GM19025 (cell line): ENCODE measurements at regions not wholly inside any gene's neighbourhood (a gene's known extent, or its start where the extent isn't known, plus 50 kb on each side); places are given as distances from the start of the nearest gene placed in this dataset.
"Not testable (repeated sequence)": the region's sequence is repeated elsewhere in the genome, so short reads cannot be mapped to it uniquely, and the experiment has no call there.

Experiments
- ATAC-seq: cut with Tn5 transposase; IDR thresholded peaks from one replicate; pipeline ENCODE4 v1.9.1; 2021; ENCODE audit warnings: mild to moderate bottlenecking, low read depth, moderate library complexity; ENCODE audit not compliant: unreplicated experiment

- ATAC-seq: no peak
Measured at GRCh38 chr3:110420158-110420641, 651.4 kb upstream of the NECTIN3 start.

- ATAC-seq: no peak
Measured at GRCh38 chr3:110423276-110423675, 648.3 kb upstream of the NECTIN3 start.

- ATAC-seq: no peak
Measured at GRCh38 chr3:110430146-110430545, 641.5 kb upstream of the NECTIN3 start.

GRCh38 chr3:110436209-110436608 lies 635.4 kb upstream of the NECTIN3 start:
- ATAC-seq: no peak

GRCh38 chr3:110440066-110440653 lies 631.5 kb upstream of the NECTIN3 start:
- ATAC-seq: not testable (repeated sequence)

GRCh38 chr3:110454066-110454465 lies 617.5 kb upstream of the NECTIN3 start:
- no peak for ATAC-seq

GRCh38 chr3:110456001-110456400 lies 615.6 kb upstream of the NECTIN3 start:
- ATAC-seq: no peak

- ATAC-seq: no peak
Measured at GRCh38 chr3:110456438-110457138, 615.0 kb upstream of the NECTIN3 start.

GRCh38 chr3:110457508-110457907 lies 614.1 kb upstream of the NECTIN3 start:
- no peak for ATAC-seq

GRCh38 chr3:110459021-110459420 lies 612.6 kb upstream of the NECTIN3 start:
- no peak for ATAC-seq

- ATAC-seq: no peak
Measured at GRCh38 chr3:110470310-110470709, 601.3 kb upstream of the NECTIN3 start.

GRCh38 chr3:110473405-110473804 lies 598.2 kb upstream of the NECTIN3 start:
- no peak for ATAC-seq

GRCh38 chr3:110474397-110474796 lies 597.2 kb upstream of the NECTIN3 start:
- ATAC-seq: no peak

GRCh38 chr3:110478377-110479054 lies 593.1 kb upstream of the NECTIN3 start:
- ATAC-seq: no peak

GRCh38 chr3:110479731-110480130 lies 591.9 kb upstream of the NECTIN3 start:
- no peak for ATAC-seq

- no peak for ATAC-seq
Measured at GRCh38 chr3:110485389-110485788, 586.2 kb upstream of the NECTIN3 start.

- ATAC-seq: no peak
Measured at GRCh38 chr3:110487840-110488239, 583.8 kb upstream of the NECTIN3 start.

GRCh38 chr3:110491413-110491812 lies 580.2 kb upstream of the NECTIN3 start:
- ATAC-seq: no peak

GRCh38 chr3:110492876-110493275 lies 578.7 kb upstream of the NECTIN3 start:
- ATAC-seq: no peak

GRCh38 chr3:110493438-110494092 lies 578.1 kb upstream of the NECTIN3 start:
- ATAC-seq: peak; percentile 62

GRCh38 chr3:110494093-110494490 lies 577.5 kb upstream of the NECTIN3 start:
- no peak for ATAC-seq
